ENCODE measurements at regions not wholly inside any gene's neighbourhood (a gene's known extent, or its start where the extent isn't known, plus 50 kb on each side); places are given as distances from the start of the nearest gene placed in this dataset.
A peak's percentile ranks its signal among the peaks of the same experiment; 100 is the strongest.

DNA sequence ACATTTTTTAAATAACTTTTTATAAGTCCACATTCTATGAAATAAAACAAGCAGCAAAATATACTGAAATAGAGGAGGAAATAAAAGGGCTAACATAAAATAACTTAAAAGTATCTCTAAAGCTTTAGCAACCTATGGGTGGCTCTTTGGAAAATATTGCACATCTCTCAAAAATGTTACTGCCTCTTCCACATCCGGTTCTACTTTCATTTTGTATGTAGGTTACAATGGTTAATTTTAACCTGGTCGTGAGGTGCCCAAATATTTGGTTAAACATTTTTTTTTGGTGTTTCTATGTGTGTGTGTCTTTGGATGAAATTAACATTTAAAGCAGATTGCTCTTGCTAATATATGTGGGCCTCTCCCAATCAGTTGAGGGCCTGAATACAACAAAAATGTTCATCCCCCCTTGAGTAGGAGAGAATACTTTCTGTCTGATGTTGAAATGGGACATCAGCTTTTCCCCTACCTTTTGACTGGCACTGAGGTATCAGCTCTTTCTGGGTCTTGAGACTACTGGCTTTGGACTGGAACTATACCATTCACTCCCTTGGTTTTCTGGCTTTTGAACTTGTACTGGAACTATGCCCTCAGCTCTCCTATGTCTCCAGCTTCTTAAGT lies 353.0 kb downstream of the ADAM29 start:
- H3K4me1 ChIP-seq (ENCODE audit: control insufficient read depth, insufficient read depth, low read length) = no peaks in the 10 kb centered on the region
- H3K36me3 ChIP-seq (ENCODE audit: control insufficient read depth, insufficient read depth, low read length) = no peaks in the 10 kb centered on the region
- H3K27me3 ChIP-seq (ENCODE audit: control insufficient read depth, insufficient read depth, low read length) = no peaks in the 10 kb centered on the region
- WGBS (ENCODE audit: insufficient coverage) = no CpG with 5 or more reads among the region's 2 CpGs
- H3K4me3 ChIP-seq (ENCODE audit: low read length) = no peak overlapping the region
- no peak for DNase-seq
- no peak overlapping the region for H3K27ac ChIP-seq (ENCODE audit: low read length)
- H3K9me3 ChIP-seq (replicated peaks; ENCODE audit: control insufficient read depth, low read depth, low read length) = no peaks in the 10 kb centered on the region

DNA sequence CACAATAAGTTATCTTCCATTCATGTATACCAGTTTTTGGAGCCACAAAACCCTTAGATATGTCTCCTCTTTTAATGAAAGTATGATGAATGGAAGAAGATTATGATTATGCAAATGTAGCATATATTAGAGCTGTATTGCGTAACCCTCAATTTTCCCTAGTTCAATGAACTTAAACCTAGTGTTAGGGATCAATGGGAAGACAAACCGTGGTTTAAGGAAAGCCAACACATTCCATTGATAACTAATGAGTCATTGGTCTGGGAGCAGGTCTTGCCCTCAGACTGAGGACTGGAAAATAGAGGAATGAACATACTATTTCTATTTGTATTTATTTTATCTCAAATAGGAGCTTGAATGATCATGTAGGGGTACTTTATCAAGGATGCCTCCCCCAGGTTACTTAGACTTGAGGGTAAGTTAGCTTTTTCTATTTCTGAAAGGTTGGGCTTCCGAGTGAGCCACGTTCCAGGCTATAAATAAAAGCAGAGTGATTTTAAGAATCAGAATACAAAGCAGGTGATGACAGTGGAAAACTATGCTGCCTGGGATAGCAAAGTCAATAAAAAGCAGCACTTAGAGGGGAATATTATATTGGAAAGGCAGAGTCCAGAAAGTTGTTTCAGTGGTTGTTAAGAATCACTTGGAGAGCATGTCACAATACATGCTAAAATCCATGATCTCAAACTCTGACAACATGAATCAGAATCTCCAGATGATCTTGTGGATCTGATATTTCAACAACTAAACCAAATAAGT lies 356.0 kb downstream of the ADAM29 start:
- H3K9me3 ChIP-seq (replicated peaks; ENCODE audit: control insufficient read depth, low read depth, low read length) = no peaks in the 10 kb centered on the region
- no peaks in the 10 kb centered on the region for H3K36me3 ChIP-seq (ENCODE audit: control insufficient read depth, insufficient read depth, low read length)
- H3K27ac ChIP-seq (ENCODE audit: low read length) = no peak overlapping the region
- no peak for DNase-seq
- H3K27me3 ChIP-seq (ENCODE audit: control insufficient read depth, insufficient read depth, low read length) = no peaks in the 10 kb centered on the region
- H3K4me1 ChIP-seq (ENCODE audit: control insufficient read depth, insufficient read depth, low read length) = no peaks in the 10 kb centered on the region
- WGBS (ENCODE audit: insufficient coverage) = 50% methylated on average over 2 of the region's 4 CpGs
- no peak overlapping the region for H3K4me3 ChIP-seq (ENCODE audit: low read length)

DNA sequence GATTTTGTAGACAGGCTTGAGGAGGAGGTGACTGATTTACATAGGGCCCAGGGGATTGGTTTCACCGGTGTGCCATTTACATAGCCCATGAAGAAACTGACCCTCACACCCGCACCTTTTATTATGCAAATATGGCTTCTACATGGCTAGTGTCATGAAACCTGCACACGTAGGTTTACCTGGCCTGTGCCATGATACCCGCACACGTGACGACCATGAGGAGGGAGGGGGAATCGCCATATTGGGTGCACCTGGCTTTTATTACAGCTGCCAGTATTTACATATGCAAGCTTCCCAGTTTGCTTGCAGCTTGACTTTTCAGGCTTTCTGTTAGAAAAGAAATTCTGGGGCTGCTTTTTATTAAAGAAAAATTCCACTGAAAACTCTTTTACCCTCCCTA lies 359.7 kb downstream of the ADAM29 start:
- Histone ChIP-seq H3K4me1 (ENCODE audit: control insufficient read depth, insufficient read depth, low read length) (no peaks in the 10 kb centered on the region), H3K36me3 (ENCODE audit: control insufficient read depth, insufficient read depth, low read length) (no peaks in the 10 kb centered on the region), H3K9me3 (replicated peaks; ENCODE audit: control insufficient read depth, low read depth, low read length) (no peaks in the 10 kb centered on the region), H3K27me3 (ENCODE audit: control insufficient read depth, insufficient read depth, low read length) (no peaks in the 10 kb centered on the region), H3K27ac (ENCODE audit: low read length) (no peak overlapping the region), H3K4me3 (ENCODE audit: low read length) (no peak overlapping the region)
- no peak for DNase-seq
- 70% methylated on average over 4 of the region's 7 CpGs for WGBS (ENCODE audit: insufficient coverage)

DNA sequence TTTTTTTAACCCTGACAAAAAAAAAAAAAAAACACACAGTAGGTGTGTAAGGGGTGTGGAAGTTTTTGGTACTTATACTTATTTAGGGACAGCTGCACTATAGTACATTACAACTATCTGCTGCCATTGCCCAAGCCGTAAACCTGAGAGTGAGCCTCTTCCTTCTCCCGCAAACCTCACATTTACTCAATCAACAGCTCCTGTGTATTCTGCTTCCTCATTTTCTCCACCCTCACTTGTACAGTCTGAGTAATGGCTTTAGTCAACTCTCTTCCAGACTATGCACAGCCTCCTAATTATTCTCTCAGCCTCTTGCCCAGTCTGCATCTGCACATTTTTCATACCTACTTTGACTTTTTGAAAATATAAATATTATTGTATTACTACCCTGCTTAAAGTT lies 362.0 kb downstream of the ADAM29 start:
- Histone ChIP-seq H3K27ac (ENCODE audit: low read length) (no peak overlapping the region), H3K4me3 (ENCODE audit: low read length) (no peak overlapping the region), H3K27me3 (ENCODE audit: control insufficient read depth, insufficient read depth, low read length) (no peaks in the 10 kb centered on the region), H3K36me3 (ENCODE audit: control insufficient read depth, insufficient read depth, low read length) (no peaks in the 10 kb centered on the region), H3K4me1 (ENCODE audit: control insufficient read depth, insufficient read depth, low read length) (no peaks in the 10 kb centered on the region), H3K9me3 (replicated peaks; ENCODE audit: control insufficient read depth, low read depth, low read length) (no peaks in the 10 kb centered on the region)
- WGBS (ENCODE audit: insufficient coverage) = no CpG with 5 or more reads among the region's 2 CpGs
- DNase-seq = no peak

DNA sequence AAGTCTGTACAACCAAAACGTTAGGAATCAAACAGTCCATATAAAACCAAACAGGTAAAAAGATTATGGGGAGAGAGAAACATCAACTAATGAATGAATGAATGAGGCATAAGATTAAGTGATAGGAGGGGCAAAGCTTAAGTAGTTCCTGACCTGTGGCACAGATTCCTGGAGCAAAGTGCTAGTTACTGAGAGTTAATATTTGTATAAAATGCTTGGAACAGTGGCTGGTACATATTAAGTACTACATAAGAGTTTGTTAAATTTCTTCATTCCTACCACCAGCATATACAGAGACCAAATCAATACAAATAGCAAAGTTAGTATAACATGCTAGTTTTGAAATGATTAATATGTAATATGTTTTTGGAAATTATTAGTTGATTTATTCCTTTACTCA lies 363.7 kb downstream of the ADAM29 start:
- no CpG with 5 or more reads among the region's 1 CpG for WGBS (ENCODE audit: insufficient coverage)
- Histone ChIP-seq H3K27ac (ENCODE audit: low read length) (no peak overlapping the region), H3K9me3 (replicated peaks; ENCODE audit: control insufficient read depth, low read depth, low read length) (no peaks in the 10 kb centered on the region), H3K36me3 (ENCODE audit: control insufficient read depth, insufficient read depth, low read length) (no peaks in the 10 kb centered on the region), H3K27me3 (ENCODE audit: control insufficient read depth, insufficient read depth, low read length) (no peaks in the 10 kb centered on the region), H3K4me3 (ENCODE audit: low read length) (no peak overlapping the region), H3K4me1 (ENCODE audit: control insufficient read depth, insufficient read depth, low read length) (no peaks in the 10 kb centered on the region)
- no peak for DNase-seq

DNA sequence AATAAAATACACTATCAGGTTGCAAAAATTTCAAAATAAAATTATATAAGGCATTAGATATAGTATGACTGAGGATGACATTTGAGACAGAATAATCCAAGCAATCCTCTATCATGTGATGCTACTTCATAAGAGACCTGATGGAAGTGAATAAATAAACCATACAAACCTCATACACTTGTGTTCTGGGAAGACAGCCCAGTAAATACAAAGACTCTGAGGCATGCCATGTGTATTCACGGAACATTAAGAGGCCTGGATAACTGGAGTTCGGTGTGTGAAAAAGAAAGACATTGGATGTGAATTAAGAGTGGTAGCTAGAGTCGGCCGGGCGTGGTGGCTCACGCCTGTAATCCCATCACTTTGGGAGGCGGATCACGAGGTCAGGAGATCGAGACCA lies 364.2 kb downstream of the ADAM29 start:
- WGBS (ENCODE audit: insufficient coverage) = 90% methylated on average over 4 of the region's 9 CpGs
- H3K27ac ChIP-seq (ENCODE audit: low read length) = no peak overlapping the region
- DNase-seq = no peak
- no peaks in the 10 kb centered on the region for H3K4me1 ChIP-seq (ENCODE audit: control insufficient read depth, insufficient read depth, low read length)
- no peaks in the 10 kb centered on the region for H3K9me3 ChIP-seq (replicated peaks; ENCODE audit: control insufficient read depth, low read depth, low read length)
- H3K36me3 ChIP-seq (ENCODE audit: control insufficient read depth, insufficient read depth, low read length) = no peaks in the 10 kb centered on the region
- H3K4me3 ChIP-seq (ENCODE audit: low read length) = no peak overlapping the region
- H3K27me3 ChIP-seq (ENCODE audit: control insufficient read depth, insufficient read depth, low read length) = no peaks in the 10 kb centered on the region

DNA sequence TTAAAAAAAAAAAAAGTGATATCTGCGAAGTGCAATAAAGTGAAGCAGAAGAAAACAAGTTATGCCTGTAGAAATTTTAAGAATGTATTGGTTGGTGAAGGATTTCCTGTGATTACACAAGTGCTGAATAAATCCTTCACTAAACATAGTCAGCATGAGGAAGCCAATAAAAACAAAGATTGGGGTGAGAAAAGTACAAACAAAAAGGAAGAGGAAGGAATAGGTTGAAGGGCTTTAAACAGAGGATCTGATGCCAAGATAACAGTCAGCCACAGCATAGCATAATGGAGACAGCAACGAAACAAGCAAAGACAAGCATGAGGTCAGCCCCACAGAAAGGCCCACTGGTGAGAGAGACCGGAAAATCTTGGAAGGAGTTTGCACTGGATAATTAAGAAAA lies 372.2 kb downstream of the ADAM29 start:
- WGBS (ENCODE audit: insufficient coverage) = 52% methylated on average over 2 of the region's 3 CpGs
- H3K9me3 ChIP-seq (replicated peaks; ENCODE audit: control insufficient read depth, low read depth, low read length) = no peaks in the 10 kb centered on the region
- no peaks in the 10 kb centered on the region for H3K27me3 ChIP-seq (ENCODE audit: control insufficient read depth, insufficient read depth, low read length)
- H3K36me3 ChIP-seq (ENCODE audit: control insufficient read depth, insufficient read depth, low read length) = no peaks in the 10 kb centered on the region
- H3K4me3 ChIP-seq (ENCODE audit: low read length) = no peak overlapping the region
- no peak for DNase-seq
- H3K27ac ChIP-seq (ENCODE audit: low read length) = no peak overlapping the region
- H3K4me1 ChIP-seq (ENCODE audit: control insufficient read depth, insufficient read depth, low read length) = no peaks in the 10 kb centered on the region

DNA sequence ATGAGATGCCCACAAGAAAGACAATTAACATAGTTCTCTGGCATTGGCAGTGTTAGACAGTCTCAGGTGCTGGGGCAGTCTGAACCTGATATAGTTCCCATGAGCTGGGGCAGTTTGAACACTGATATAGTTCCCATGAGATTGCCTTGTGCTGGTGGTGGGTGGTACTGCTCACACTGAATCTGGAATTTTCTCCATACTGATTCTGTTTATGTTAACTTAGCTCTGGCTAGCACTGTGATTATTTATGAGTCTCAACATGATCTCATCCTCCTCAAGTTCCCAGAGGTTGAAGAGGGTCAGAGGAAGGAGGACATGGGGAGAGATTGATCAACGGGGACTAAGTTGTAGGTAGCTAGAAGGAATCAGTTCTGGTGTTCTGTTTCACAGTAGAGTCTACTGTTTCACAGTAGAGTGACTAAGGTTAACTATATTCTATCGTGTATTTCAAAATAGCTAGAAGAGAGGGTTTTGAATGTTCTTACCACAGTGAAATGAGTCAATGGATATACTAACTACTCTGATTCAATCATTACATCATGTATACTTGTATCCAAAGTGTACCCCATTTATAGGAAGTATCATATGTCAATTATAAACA lies 379.9 kb downstream of the ADAM29 start:
- Histone ChIP-seq H3K36me3 (ENCODE audit: control insufficient read depth, insufficient read depth, low read length) (no peaks in the 10 kb centered on the region), H3K4me1 (ENCODE audit: control insufficient read depth, insufficient read depth, low read length) (no peaks in the 10 kb centered on the region), H3K27me3 (ENCODE audit: control insufficient read depth, insufficient read depth, low read length) (no peaks in the 10 kb centered on the region), H3K9me3 (replicated peaks; ENCODE audit: control insufficient read depth, low read depth, low read length) (no peaks in the 10 kb centered on the region), H3K27ac (ENCODE audit: low read length) (no peak overlapping the region), H3K4me3 (ENCODE audit: low read length) (no peak overlapping the region)
- 60% methylated on average over 1 of the region's 2 CpGs for WGBS (ENCODE audit: insufficient coverage)
- DNase-seq = no peak

DNA sequence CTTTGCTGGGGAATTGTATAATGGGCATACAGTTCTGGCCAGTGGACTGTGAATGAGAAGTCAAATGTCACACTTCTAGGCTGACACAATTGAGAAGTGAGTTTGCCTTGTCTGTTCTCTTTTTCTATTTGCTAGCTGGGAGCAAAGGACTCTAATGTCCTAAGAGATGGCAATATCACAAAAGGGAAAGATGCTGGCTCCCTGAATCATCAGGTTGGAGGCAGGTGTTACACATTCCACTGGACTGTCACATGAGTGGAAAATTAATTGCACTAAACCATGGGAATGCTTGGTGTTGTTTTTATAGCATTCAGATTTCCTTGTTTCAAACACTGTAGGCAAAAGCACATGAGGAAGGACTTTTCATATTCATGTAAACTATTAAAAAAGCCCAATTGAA lies 388.3 kb downstream of the ADAM29 start:
- Histone ChIP-seq H3K27me3 (ENCODE audit: control insufficient read depth, insufficient read depth, low read length) (no peaks in the 10 kb centered on the region), H3K27ac (ENCODE audit: low read length) (no peak overlapping the region), H3K9me3 (replicated peaks; ENCODE audit: control insufficient read depth, low read depth, low read length) (no peaks in the 10 kb centered on the region), H3K4me3 (ENCODE audit: low read length) (no peak overlapping the region), H3K36me3 (ENCODE audit: control insufficient read depth, insufficient read depth, low read length) (no peaks in the 10 kb centered on the region), H3K4me1 (ENCODE audit: control insufficient read depth, insufficient read depth, low read length) (no peaks in the 10 kb centered on the region)
- DNase-seq = no peak

DNA sequence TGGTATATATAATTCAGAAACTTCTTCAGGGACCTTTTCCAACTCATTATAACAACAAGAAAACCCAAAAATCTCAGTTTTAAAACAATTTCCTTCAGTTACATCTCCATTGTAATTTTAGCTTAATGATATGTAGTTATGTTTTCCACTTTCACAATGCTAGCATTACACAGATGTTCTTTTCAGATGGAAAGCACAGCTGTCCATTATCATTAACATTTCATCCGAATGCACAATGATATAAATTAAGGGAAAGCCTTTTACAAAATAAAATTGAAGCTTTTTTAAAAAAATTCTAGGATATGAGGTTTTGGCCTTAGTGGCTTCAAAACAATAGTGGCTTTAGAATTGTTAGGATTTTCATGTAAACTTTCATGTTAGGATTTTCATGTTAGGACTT lies 389.2 kb downstream of the ADAM29 start:
- WGBS (ENCODE audit: insufficient coverage) = no CpG with 5 or more reads among the region's 1 CpG
- Histone ChIP-seq H3K4me3 (ENCODE audit: low read length) (no peak overlapping the region), H3K36me3 (ENCODE audit: control insufficient read depth, insufficient read depth, low read length) (no peaks in the 10 kb centered on the region), H3K27ac (ENCODE audit: low read length) (no peak overlapping the region), H3K27me3 (ENCODE audit: control insufficient read depth, insufficient read depth, low read length) (no peaks in the 10 kb centered on the region), H3K9me3 (replicated peaks; ENCODE audit: control insufficient read depth, low read depth, low read length) (no peaks in the 10 kb centered on the region), H3K4me1 (ENCODE audit: control insufficient read depth, insufficient read depth, low read length) (no peaks in the 10 kb centered on the region)
- DNase-seq = peak; percentile 5

Data from muscle of leg (tissue), 3 donors.